Osteocyte (in vitro differentiated cells): ENCODE measurements at regions not wholly inside any gene's neighbourhood (a gene's known extent, or its start where the extent isn't known, plus 50 kb on each side); places are given as distances from the start of the nearest gene placed in this dataset.

ENCODE experiments used
- DNase-seq: peaks from one replicate; pipeline ENCODE4 v3.0.0; 2021; ENCODE audit warnings: mixed read lengths; ENCODE audit not compliant: unreplicated experiment; ENCODE audit errors: extremely low spot score
- H3K27ac Mint-ChIP-seq: one replicate; pipeline ENCODE4 v1.8.0; 2021; ENCODE audit warnings: mild to moderate bottlenecking, mixed read lengths; ENCODE audit not compliant: unreplicated experiment
- H3K27me3 Mint-ChIP-seq: one replicate; pipeline ENCODE4 v1.8.0; 2021; ENCODE audit warnings: mixed read lengths; ENCODE audit not compliant: unreplicated experiment
- H3K36me3 Mint-ChIP-seq: one replicate; pipeline ENCODE4 v1.8.0; 2021; ENCODE audit warnings: mixed read lengths; ENCODE audit not compliant: unreplicated experiment
- H3K4me1 Mint-ChIP-seq: one replicate; pipeline ENCODE4 v1.8.0; 2021; ENCODE audit warnings: mixed read lengths; ENCODE audit not compliant: unreplicated experiment
- H3K4me3 Mint-ChIP-seq: one replicate; pipeline ENCODE4 v1.8.0; 2021; ENCODE audit warnings: mild to moderate bottlenecking, moderate library complexity, mixed read lengths; ENCODE audit not compliant: unreplicated experiment
- H3K9me3 Mint-ChIP-seq: one replicate; pipeline ENCODE4 v1.8.0; 2021; ENCODE audit warnings: mixed read lengths; ENCODE audit not compliant: unreplicated experiment
- CTCF ChIP-seq: fragments of 200-600 bp; sonication (generic); IDR thresholded peaks from 2 replicates; pipeline ENCODE4 v1.5.0; 2021; ENCODE audit warnings: antibody characterized with exemption, mild to moderate bottlenecking, moderate library complexity

- Mint-ChIP-seq H3K36me3 (no peaks in the 10 kb centered on the region), H3K27ac (no peak overlapping the region), H3K9me3 (peaks cover 3% of the 10 kb centered on the region), H3K4me1 (no peaks in the 10 kb centered on the region), H3K27me3 (no peaks in the 10 kb centered on the region), H3K4me3 (no peak overlapping the region)
- TF ChIP-seq CTCF = no peak
- DNase-seq = no peak
These were observed 307.9 kb upstream of the MON1B start for GRCh38 chr16:76883076-76883475.

GRCh38 chr16:76885776-76886537, 305.0 kb upstream of the MON1B start:
- Mint-ChIP-seq H3K27ac (no peak overlapping the region), H3K27me3 (no peaks in the 10 kb centered on the region), H3K4me3 (no peak overlapping the region), H3K9me3 (no peaks in the 10 kb centered on the region), H3K36me3 (no peaks in the 10 kb centered on the region), H3K4me1 (no peaks in the 10 kb centered on the region)
- TF ChIP-seq CTCF = no peak
- no peak for DNase-seq

- Mint-ChIP-seq H3K4me3 (no peak overlapping the region), H3K4me1 (no peaks in the 10 kb centered on the region), H3K9me3 (no peaks in the 10 kb centered on the region), H3K27me3 (no peaks in the 10 kb centered on the region), H3K27ac (no peak overlapping the region), H3K36me3 (no peaks in the 10 kb centered on the region)
- DNase-seq = no peak
- TF ChIP-seq CTCF = no peak
These were observed 293.2 kb upstream of the MON1B start for GRCh38 chr16:76897816-76898215.

GRCh38 chr16:76899767-76900166, 291.2 kb upstream of the MON1B start:
- H3K36me3 Mint-ChIP-seq = no peaks in the 10 kb centered on the region
- H3K4me1 Mint-ChIP-seq = no peaks in the 10 kb centered on the region
- H3K9me3 Mint-ChIP-seq = no peaks in the 10 kb centered on the region
- no peak overlapping the region for H3K4me3 Mint-ChIP-seq
- DNase-seq = no peak
- H3K27me3 Mint-ChIP-seq = no peaks in the 10 kb centered on the region
- TF ChIP-seq CTCF = no peak
- no peak overlapping the region for H3K27ac Mint-ChIP-seq

- DNase-seq = no peak
- Mint-ChIP-seq H3K4me3 (no peak overlapping the region), H3K4me1 (no peaks in the 10 kb centered on the region), H3K36me3 (no peaks in the 10 kb centered on the region), H3K9me3 (no peaks in the 10 kb centered on the region), H3K27me3 (no peaks in the 10 kb centered on the region), H3K27ac (no peak overlapping the region)
- TF ChIP-seq CTCF = no peak
These were observed 290.4 kb upstream of the MON1B start for GRCh38 chr16:76900285-76901263.
